Heart left ventricle (tissue), 16 donors: ENCODE measurements at regions not wholly inside any gene's neighbourhood (a gene's known extent, or its start where the extent isn't known, plus 50 kb on each side); places are given as distances from the start of the nearest gene placed in this dataset.

ENCODE experiments used
- ATAC-seq, 4 donors: fragments of 200-7000 bp; cut with Tn5 transposase; one replicate each; pipeline ENCODE4 v1.9.1; 2020 to 2022; ENCODE audit warnings: moderate library complexity in 4 of 4, mild to moderate bottlenecking in 3 of 4, moderate number of reproducible peaks in 1 of 4
- DNase-seq, 5 donors: peaks; one replicate each; pipeline ENCODE4 v3.0.0-alpha.2; 2020
- H3K27ac ChIP-seq, 12 donors: fragments of 200-600 bp; sonication (generic) in 4 of 12; one replicate each; pipeline versions ENCODE4 v1.5.0 to v1.8.0; 2016 to 2022; ENCODE audit warnings: mild to moderate bottlenecking in 2 of 12
- H3K27me3 ChIP-seq, 9 donors: fragments of 200-600 bp; sonication (generic) in 2 of 9; one replicate each; pipeline versions ENCODE4 v1.5.1 to v1.8.0; 2016 to 2022; ENCODE audit warnings: mild to moderate bottlenecking in 3 of 9
- H3K36me3 ChIP-seq, 9 donors: fragments of 200-600 bp; sonication (generic) in 2 of 9; one replicate each; pipeline versions ENCODE4 v1.5.0 to v1.8.0; 2018 to 2022; ENCODE audit warnings: mild to moderate bottlenecking in 2 of 9
- H3K4me1 ChIP-seq, 12 donors: fragments of 200-600 bp; sonication (generic) in 4 of 12; one replicate each; pipeline versions ENCODE4 v1.5.0 to v1.8.0; 2016 to 2022; ENCODE audit warnings: mild to moderate bottlenecking in 3 of 12
- H3K4me3 ChIP-seq, 12 donors: fragments of 200-600 bp; sonication (generic) in 4 of 12; one replicate each; pipeline versions ENCODE4 v1.5.0 to v1.8.0; 2017 to 2022; ENCODE audit warnings: mild to moderate bottlenecking in 9 of 12, moderate library complexity in 4 of 12
- H3K9me3 ChIP-seq, 12 donors: fragments of 200-600 bp; sonication (generic) in 4 of 12; one replicate each; pipeline versions ENCODE4 v1.5.0 to v1.8.0; 2016 to 2022; ENCODE audit warnings: mild to moderate bottlenecking in 1 of 12
- CTCF ChIP-seq, 12 donors: fragments of 200-600 bp; sonication (generic) in 4 of 12; IDR thresholded peaks; one replicate each; pipeline versions ENCODE4 v1.5.0 to v1.8.0; 2018 to 2022; ENCODE audit warnings: antibody characterized with exemption in 12 of 12, mild to moderate bottlenecking in 5 of 12
- POLR2A ChIP-seq, 2 donors: fragments of 450-650 bp; IDR thresholded peaks; one replicate each; pipeline ENCODE4 v1.6.1; 2017; ENCODE audit warnings: antibody characterized with exemption in 2 of 2, mild to moderate bottlenecking in 2 of 2, moderate library complexity in 2 of 2
- WGBS, 4 donors: extraction: QIAGEN DNeasy Blood & Tissue Kit in 2 of 4; methylation state at CpG; one replicate each; pipeline versions ENCODE4 v1.1.5 to v1.1.7; 2013 to 2018; 5-methylcytosine and 5-hydroxymethylcytosine counted together
- intact Hi-C, 10 donors: fragments of 100-400 bp; cut with DNase I; formaldehyde crosslinking; loops; one replicate each; pipeline versions ENCODE4 v1.11.1 to v1.14.2; 2022
- donor health status: ischemic (EF 13 %, LVEDD 7.1; RV severe dilation, severe dysfunction).
- donor health status: healthy with polysubstance abuse.
- donor health status: DM: no; HTN: yes; CAD: no.
- donor health status: DM: no; HTN: no; CAD: no.
- donor health status: ischemic (EF 25% LVEDD 6.9; RV normal size, moderate dysfunction).
- donor health status: ischemic (EF 25% LVEDD 5.7; RV mildly dilated, moderate dysfunction).
- donor health status: healthy.
- donor health status: DM: yes; HTN: yes; CAD: no.
- donor health status: ischemic (EF 35%, LVEDD 5.7; RV mildly dilated, moderate dysfunction).
- donor health status: nonischemic (EF 11% LVEDD 7.7; RV severe dilation, severe dysfunction).
- donor health status: DM: yes; HTN: yes; CAD: no.
- donor health status: PGD.
- donor health status: ischemic (EF 29% LVEDD 5.4; RV normal size, mild dysfunction).
- donor health status: nonischemic (EF 23%, LVEDD 6.1; RV moderate dilation, normal function).

GRCh38 chr20:20816969-20817755, 104.7 kb upstream of the RALGAPA2 start:
- 64 to 70% (median 66%) methylated on average over 4 of the region's 4 CpGs for WGBS, 4 donors
- TF ChIP-seq CTCF (IDR thresholded peaks at IDR 0.05): no peak
- no peak for TF ChIP-seq POLR2A (IDR thresholded peaks at IDR 0.05)
- Histone ChIP-seq H3K4me3 (no peak overlapping the region), H3K9me3 (no peaks in the 10 kb centered on the region), H3K27ac (no peak overlapping the region), H3K36me3 (no peaks in the 10 kb centered on the region), H3K27me3 (peaks cover 0 to 14% (median 0%) of the 10 kb centered on the region in 9 donors), H3K4me1 (no peaks in the 10 kb centered on the region)
- ATAC-seq: no peak
- DNase-seq: no peak
- intact Hi-C loops: no loop called here

- Histone ChIP-seq H3K36me3 (no peaks in the 10 kb centered on the region), H3K9me3 (no peaks in the 10 kb centered on the region), H3K27ac (no peak overlapping the region), H3K4me1 (no peaks in the 10 kb centered on the region), H3K4me3 (no peak overlapping the region), H3K27me3 (peaks cover 0 to 8% (median 0%) of the 10 kb centered on the region in 9 donors)
- DNase-seq (no peak), ATAC-seq (no peak)
- intact Hi-C loops: no loop called here
- WGBS, 4 donors: 68 to 77% (median 76%) methylated on average over 4 of the region's 4 CpGs
- TF ChIP-seq CTCF (IDR thresholded peaks at IDR 0.05) (no peak), POLR2A (IDR thresholded peaks at IDR 0.05) (no peak)
These were observed 103.4 kb upstream of the RALGAPA2 start for GRCh38 chr20:20815711-20816455.

GRCh38 chr20:20814685-20815084, 102.2 kb upstream of the RALGAPA2 start:
- intact Hi-C loops: no loop called here
- Histone ChIP-seq H3K9me3 (no peaks in the 10 kb centered on the region), H3K4me1 (no peaks in the 10 kb centered on the region), H3K4me3 (no peak overlapping the region), H3K27me3 (peaks cover 0 to 6% (median 0%) of the 10 kb centered on the region in 9 donors), H3K27ac (no peak overlapping the region), H3K36me3 (no peaks in the 10 kb centered on the region)
- ATAC-seq: no peak
- no peak for DNase-seq
- 62 to 75% (median 68%) methylated on average over 4 of the region's 4 CpGs for WGBS, 4 donors
- no peak for TF ChIP-seq POLR2A (IDR thresholded peaks at IDR 0.05)

GRCh38 chr20:20812136-20812535, 99.7 kb upstream of the RALGAPA2 start:
- ATAC-seq: no peak
- H3K4me1 ChIP-seq: no peaks in the 10 kb centered on the region
- H3K27ac ChIP-seq: no peak overlapping the region
- H3K4me3 ChIP-seq: no peak overlapping the region
- no peaks in the 10 kb centered on the region for H3K9me3 ChIP-seq
- no peak for DNase-seq
- intact Hi-C loops: no loop called here
- TF ChIP-seq CTCF (IDR thresholded peaks at IDR 0.05) (no peak), POLR2A (IDR thresholded peaks at IDR 0.05) (no peak)
- peaks cover 0 to 10% (median 0%) of the 10 kb centered on the region in 9 donors for H3K27me3 ChIP-seq
- WGBS, 4 donors: 76 to 89% (median 86%) methylated on average over 5 of the region's 5 CpGs
- no peaks in the 10 kb centered on the region for H3K36me3 ChIP-seq
